HG02943 (cell line): ENCODE measurements at regions not wholly inside any gene's neighbourhood (a gene's known extent, or its start where the extent isn't known, plus 50 kb on each side); places are given as distances from the start of the nearest gene placed in this dataset.

Experiments
- ATAC-seq: cut with Tn5 transposase; IDR thresholded peaks from one replicate; pipeline ENCODE4 v1.9.1; 2021; ENCODE audit warnings: mild to moderate bottlenecking, low read depth, moderate library complexity; ENCODE audit not compliant: unreplicated experiment

- ATAC-seq, result no peak
Observed at GRCh38 chr21:27590271-27590670, 623.4 kb upstream of the ADAMTS5 start.

DNA sequence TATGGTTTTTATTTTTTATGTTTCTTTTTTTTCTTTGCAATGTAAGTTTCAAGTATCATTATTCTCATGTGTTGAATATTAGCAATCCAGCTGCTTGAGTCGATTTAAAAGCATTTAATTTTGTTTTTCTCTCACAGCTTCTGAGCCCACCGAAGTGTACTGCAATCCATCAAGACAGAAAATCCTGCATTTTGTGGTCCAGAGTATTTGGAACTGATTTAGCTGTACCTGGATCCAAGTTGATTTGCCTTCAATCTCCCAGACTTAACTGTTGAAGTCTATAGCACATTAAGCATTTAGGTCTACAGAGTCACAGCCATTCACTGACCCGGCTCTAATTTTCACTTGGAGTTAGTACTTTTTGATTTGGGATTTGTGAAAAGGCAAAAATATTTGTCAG, 622.9 kb upstream of the ADAMTS5 start:
- ATAC-seq, result no peak

DNA sequence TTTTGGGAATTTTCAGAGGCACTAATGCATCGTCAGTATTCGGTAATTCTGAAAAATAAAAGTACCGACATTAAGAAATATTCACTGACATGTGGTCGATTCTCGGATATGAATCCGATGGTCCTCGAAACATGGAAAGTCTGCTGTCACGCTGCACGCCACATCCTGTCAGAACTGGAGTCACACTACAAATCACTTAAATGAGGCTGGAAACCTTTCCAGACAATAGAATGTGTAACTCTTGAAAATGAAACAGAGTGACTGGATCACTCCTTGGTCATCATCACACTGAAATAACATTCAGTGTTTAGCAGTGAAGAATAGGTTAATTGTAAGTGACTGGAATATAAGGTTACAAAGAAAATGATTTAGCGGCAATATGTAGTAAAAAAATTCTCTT, 620.1 kb upstream of the ADAMTS5 start:
- no peak for ATAC-seq

GRCh38 chr21:27586326-27586725, 619.4 kb upstream of the ADAMTS5 start:
- no peak for ATAC-seq

DNA sequence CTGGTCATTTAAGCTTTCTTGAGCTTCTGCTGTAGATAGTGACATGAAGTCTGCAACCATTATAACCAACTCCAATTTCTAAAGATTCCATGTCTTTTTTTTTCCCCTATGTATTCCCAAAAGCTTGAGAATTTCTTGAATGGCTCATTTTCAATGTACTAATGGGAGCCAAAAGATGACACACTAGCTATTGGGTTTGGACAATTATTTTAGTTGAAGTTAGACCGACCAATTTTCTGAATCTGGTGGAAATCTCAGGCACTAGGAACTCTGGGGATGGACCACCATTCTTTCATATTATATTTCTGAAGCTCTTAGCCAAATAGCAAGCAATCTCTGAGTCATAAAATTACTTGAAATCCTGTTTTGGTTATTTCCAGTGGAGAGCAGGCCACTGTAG, 617.4 kb upstream of the ADAMTS5 start:
- ATAC-seq, result no peak

DNA sequence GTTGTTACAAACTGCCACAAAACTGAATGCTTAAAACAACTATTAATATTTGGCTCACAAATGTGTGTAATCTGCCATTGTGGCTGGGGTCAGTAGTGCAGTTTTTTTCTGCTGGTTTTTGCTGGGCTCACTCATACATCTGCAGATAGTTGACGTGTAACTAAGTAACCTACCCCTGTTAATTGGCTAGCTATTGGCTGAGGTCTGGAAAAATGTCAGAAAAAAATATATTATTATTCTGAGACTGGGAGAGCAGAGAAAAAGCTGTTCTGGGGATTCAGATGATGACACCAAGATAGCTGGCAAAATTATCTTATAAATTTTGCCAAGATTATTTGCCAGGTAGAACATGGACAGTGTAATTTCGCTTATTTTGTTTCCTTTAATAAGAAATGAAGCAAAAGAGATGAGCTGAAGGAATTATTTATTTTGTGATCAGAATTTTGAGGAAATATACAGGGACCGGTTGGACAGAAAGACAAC, 616.1 kb upstream of the ADAMTS5 start:
- no peak for ATAC-seq

DNA sequence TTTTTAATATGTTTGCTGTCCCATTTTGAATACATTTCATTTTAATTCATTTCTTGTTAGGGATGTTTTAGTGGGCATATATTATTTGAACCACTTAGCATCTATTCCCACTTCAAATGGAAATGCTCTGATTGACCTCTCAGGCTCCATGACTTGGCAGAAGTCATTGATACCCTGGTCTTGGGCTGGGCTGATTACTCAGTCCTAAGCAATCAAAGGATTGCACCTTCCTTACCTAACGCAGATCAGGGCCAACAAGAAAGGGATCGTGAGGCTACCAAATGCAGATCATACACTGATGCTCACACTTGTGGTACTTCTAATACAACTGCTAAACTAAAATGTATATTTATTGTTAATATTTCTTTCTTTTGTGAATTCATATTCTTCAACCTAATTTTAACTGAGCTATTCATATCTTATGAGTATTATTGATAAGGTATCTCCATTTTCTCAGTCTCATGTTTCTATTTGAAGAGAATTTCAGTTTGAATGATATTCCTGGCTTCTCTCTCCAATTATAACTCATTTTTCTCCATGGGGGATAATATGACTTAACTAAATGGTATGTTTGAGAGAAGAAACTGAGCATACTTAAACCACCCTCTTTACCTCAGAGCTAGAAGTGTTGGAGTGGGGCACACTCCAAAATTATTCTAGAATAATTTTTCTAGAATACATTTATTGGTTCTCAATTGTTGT, 615.5 kb upstream of the ADAMTS5 start:
- ATAC-seq, result no peak

GRCh38 chr21:27581168-27581567, 614.3 kb upstream of the ADAMTS5 start:
- no peak for ATAC-seq

DNA sequence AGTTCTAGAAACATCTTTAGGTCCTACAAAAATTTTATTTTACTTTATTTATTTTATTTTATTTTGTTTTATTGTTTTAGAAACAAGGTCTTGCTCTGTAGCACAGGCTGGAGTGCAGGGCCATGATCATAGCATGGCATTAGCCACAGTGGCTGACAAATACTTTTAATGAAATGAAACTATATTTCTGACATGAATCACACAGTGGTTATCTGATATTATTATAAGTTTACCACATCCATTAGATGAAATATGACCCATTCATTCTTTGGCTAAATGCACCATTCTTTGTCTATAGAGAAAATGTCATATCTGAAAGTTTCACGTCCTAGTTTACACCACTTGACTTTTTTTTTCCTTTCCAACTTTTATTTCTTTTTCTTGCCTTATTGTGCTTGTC, 613.4 kb upstream of the ADAMTS5 start:
- no peak for ATAC-seq

- ATAC-seq, result no peak
Observed at GRCh38 chr21:27578741-27579265, 611.9 kb upstream of the ADAMTS5 start.

DNA sequence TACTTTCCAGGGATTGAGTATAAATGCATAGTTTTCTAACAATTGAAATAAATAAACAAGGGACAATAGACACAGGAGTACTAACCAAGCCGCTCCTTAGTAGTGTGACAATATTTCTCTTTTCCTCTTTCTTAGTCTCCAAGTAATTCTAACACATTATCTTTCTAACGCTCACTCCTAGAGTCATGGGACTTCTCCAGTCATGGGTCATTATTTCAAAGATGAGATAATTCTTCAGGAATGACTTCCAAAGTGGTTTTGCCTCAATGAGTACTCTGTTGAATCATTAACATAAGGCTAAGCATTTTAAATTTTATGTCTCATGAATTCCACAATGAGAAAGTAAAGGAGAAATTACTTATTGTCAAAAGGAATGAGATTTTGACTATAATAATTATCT, 605.8 kb upstream of the ADAMTS5 start:
- no peak for ATAC-seq

- no peak for ATAC-seq
Observed at GRCh38 chr21:27571706-27572105, 604.8 kb upstream of the ADAMTS5 start.

- ATAC-seq, result no peak
Observed at GRCh38 chr21:27570306-27570868, 603.5 kb upstream of the ADAMTS5 start.

- no peak for ATAC-seq
Observed at GRCh38 chr21:27569831-27570230, 602.9 kb upstream of the ADAMTS5 start.

GRCh38 chr21:27569091-27569490, 602.2 kb upstream of the ADAMTS5 start:
- no peak for ATAC-seq

DNA sequence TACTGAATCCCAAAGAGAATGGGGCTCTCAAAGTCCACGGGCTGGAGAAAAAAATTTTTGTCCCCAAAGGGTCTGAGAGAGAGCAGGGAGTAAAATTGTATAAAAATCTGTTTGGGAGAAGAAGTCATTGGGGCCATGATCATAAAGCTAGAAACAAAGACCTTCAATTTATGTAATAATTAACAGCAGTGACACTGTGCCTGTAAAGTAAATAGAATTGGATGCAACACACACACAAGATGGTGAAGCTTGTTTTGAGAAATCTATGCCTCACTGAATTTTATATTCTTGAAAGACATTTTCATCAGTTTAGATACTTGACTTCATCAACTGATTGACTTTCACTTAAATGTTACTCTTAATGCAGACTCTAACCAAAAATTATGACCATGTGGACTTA, 600.5 kb upstream of the ADAMTS5 start:
- ATAC-seq, result no peak

- ATAC-seq, result no peak
Observed at GRCh38 chr21:27566521-27566920, 599.6 kb upstream of the ADAMTS5 start.

- ATAC-seq, result no peak
Observed at GRCh38 chr21:27565364-27565763, 598.5 kb upstream of the ADAMTS5 start.

DNA sequence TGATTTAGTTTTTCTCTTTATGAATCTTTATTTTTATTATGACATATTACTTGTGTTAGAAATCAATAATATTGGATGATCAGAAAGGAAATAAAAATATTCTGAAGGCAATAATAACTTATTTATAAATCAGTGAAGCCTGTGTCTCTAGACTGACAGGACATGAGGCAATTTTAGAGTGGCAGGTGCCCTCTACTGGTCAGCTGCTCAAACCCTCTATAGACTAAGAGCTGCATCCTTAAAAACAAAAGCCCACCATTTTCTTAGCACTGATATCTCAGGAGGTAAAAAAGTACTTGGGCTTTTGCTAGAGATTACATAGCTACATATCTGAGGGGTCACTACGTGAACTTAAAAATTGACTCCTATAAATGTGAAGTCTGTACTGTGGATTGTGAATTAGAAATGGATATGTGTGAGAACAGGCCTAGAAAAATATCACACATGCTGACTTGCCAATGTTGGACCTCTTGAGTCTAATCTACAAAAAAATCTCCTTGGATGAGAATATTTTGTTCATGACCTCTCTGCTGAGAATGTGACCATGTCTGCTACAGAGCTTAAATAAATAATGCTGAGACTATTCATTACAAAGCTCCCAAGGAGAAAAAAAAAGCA, 597.9 kb upstream of the ADAMTS5 start:
- ATAC-seq, result no peak

GRCh38 chr21:27562303-27562702, 595.4 kb upstream of the ADAMTS5 start:
- no peak for ATAC-seq

DNA sequence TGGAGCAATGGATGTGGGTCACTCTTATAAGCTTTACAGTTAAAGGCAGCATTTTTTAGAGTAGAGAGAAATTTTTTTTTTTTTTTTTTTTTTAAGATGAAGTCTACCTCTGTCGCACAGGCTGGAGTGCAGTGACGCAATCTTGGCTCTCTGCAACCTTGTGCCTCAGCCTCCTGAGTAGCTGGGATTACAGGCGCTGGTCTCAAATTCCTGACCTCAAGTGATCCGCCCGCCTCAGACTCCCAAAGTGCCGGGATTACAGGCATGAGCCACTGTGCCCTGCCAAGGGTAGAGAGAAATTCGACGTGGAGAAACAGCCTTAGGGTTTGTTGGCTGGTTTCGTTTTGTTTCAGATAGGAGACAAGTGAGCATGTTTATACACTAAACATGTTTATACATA, 594.2 kb upstream of the ADAMTS5 start:
- ATAC-seq, result no peak

GRCh38 chr21:27557356-27557755, 590.5 kb upstream of the ADAMTS5 start:
- ATAC-seq, result no peak
